ENCODE measurements at regions not wholly inside any gene's neighbourhood (a gene's known extent, or its start where the extent isn't known, plus 50 kb on each side); places are given as distances from the start of the nearest gene placed in this dataset.

DNA sequence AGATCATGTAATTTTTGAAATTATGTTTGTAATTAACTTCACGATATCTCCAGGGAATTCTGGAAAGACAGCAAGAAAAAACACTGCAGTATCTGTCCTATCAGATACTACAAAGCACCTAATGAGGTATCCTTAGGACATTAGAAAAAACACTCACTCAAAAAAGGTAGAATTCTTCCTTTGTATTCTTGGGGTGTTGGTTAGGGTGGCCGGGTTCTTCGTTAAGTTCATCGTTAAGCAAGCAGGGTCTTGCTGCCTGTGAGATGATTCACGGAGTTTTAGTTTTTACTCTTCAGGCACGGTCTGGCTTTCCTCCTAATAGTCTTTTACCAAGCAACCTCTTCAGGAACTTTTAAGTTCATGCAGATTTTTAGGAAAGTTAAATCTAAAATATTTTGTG lies 91.4 kb upstream of the IRX4 start:
- TF ChIP-seq CTCF (IDR thresholded peaks at IDR 0.05 in 8 of 11, conservative IDR thresholded peaks at IDR 0.05 in 3 of 11) = no peak
- no peak for TF ChIP-seq POLR2AphosphoS5 (IDR thresholded peaks at IDR 0.05)
- TF ChIP-seq POLR2A (IDR thresholded peaks at IDR 0.05) = no peak

Measured in spleen (tissue), 7 donors.